B cell (primary cell): ENCODE measurements at regions not wholly inside any gene's neighbourhood (a gene's known extent, or its start where the extent isn't known, plus 50 kb on each side); places are given as distances from the start of the nearest gene placed in this dataset.

Experiments
- ATAC-seq: fragments of 200-7000 bp; cut with Tn5 transposase; one replicate; pipeline ENCODE4 v1.10.0; 2021; ENCODE audit warnings: low read depth, mild to moderate bottlenecking, moderate number of reproducible peaks, moderate library complexity
- CTCF ChIA-PET: fragments of 350-600 bp; sonication (Branson Sonifier 250); formaldehyde crosslinking; loops from one replicate; lab custom pipeline; 2021; ENCODE audit warnings: antibody characterized with exemption, inconsistent platforms; lab: Charles Lee
- POLR2A ChIA-PET: fragments of 350-600 bp; sonication (Branson Sonifier 250); formaldehyde crosslinking; loops from one replicate; lab custom pipeline; 2021; ENCODE audit warnings: antibody characterized with exemption; lab: Charles Lee
- DNase-seq: peaks from one replicate; pipeline ENCODE4 v3.0.0; 2013
- H2AFZ ChIP-seq: 2 replicates; pipeline ENCODE4 v1.6.1; 2012; ENCODE audit warnings: mild to moderate bottlenecking, low read depth, low read length; ENCODE audit not compliant: insufficient read depth, poor library complexity, severe bottlenecking
- H3K27ac ChIP-seq, 2 donors: 1 replicate in 1 of 2; 2 replicates in 1 of 2; pipeline ENCODE4 v1.5.1; 2012 to 2013; ENCODE audit warnings: low read length in 2 of 2, mild to moderate bottlenecking in 2 of 2, moderate library complexity in 1 of 2
- H3K27me3 ChIP-seq, 4 experiments: fragments of 200-600 bp in 1 of 4; sonication (generic) in 1 of 4; replicated peaks in 1 of 4; 1 replicate in 2 of 4; 2 replicates in 2 of 4; pipeline versions ENCODE4 v1.6.1 to v1.7.0; 2013 to 2016; ENCODE audit warnings: low read length in 3 of 4, mild to moderate bottlenecking in 2 of 4, mixed read lengths in 1 of 4, moderate library complexity in 1 of 4; ENCODE audit not compliant: insufficient read depth in 4 of 4, control insufficient read depth in 3 of 4; ENCODE audit errors: control extremely low read depth in 1 of 4
- H3K36me3 ChIP-seq, 2 experiments: replicated peaks in 1 of 2; 1 replicate in 1 of 2; 2 replicates in 1 of 2; pipeline versions ENCODE4 v1.6.1 to v1.7.1; 2013; ENCODE audit warnings: low read length in 1 of 2; ENCODE audit not compliant: insufficient read depth in 2 of 2, control insufficient read depth in 1 of 2; ENCODE audit errors: control extremely low read depth in 1 of 2, extremely low read depth in 1 of 2
- H3K4me1 ChIP-seq, 2 donors: fragments of 200-600 bp in 1 of 2; sonication (generic) in 1 of 2; 1 replicate in 1 of 2; 2 replicates in 1 of 2; pipeline versions ENCODE4 v1.5.1 to v1.6.1; 2013 to 2017; ENCODE audit warnings: low read length in 2 of 2; ENCODE audit not compliant: control insufficient read depth in 2 of 2, insufficient read depth in 2 of 2
- H3K4me2 ChIP-seq: replicated peaks from 2 replicates; pipeline ENCODE3; 2012; ENCODE audit warnings: mild to moderate bottlenecking, low read depth, low read length; ENCODE audit not compliant: poor library complexity, severe bottlenecking
- H3K4me3 ChIP-seq, 5 experiments: fragments of 200-600 bp in 1 of 5; sonication (generic) in 1 of 5; 1 replicate in 3 of 5; 2 replicates in 2 of 5; pipeline versions ENCODE4 v1.5.1 to v1.7.0; 2011 to 2016; ENCODE audit warnings: low read length in 4 of 5, mild to moderate bottlenecking in 4 of 5, low read depth in 2 of 5, control low read depth in 1 of 5, moderate library complexity in 1 of 5; ENCODE audit not compliant: insufficient read depth in 1 of 5; ENCODE audit errors: control extremely low read depth in 1 of 5, extremely low read depth in 1 of 5
- H3K79me2 ChIP-seq: fragments of 200-600 bp; sonication (generic); one replicate; pipeline ENCODE4 v1.6.0; 2016; ENCODE audit warnings: low read length; ENCODE audit not compliant: control insufficient read depth, insufficient read depth
- H3K9ac ChIP-seq: fragments of 200-600 bp; sonication (generic); 2 replicates; pipeline ENCODE4 v1.6.1; 2017; ENCODE audit warnings: mild to moderate bottlenecking, low read length, moderate library complexity
- H3K9me3 ChIP-seq, 3 donors: one replicate each; pipeline versions ENCODE4 v1.6.1 to v1.7.1; 2013; ENCODE audit warnings: low read length in 2 of 3; ENCODE audit not compliant: control insufficient read depth in 2 of 3, insufficient read depth in 1 of 3; ENCODE audit errors: control extremely low read depth in 1 of 3
- H4K20me1 ChIP-seq: 2 replicates; pipeline ENCODE4 v1.6.0; 2012; ENCODE audit warnings: mild to moderate bottlenecking, low read length; ENCODE audit not compliant: insufficient read depth, control insufficient read depth, poor library complexity, severe bottlenecking
- H3K27ac Mint-ChIP-seq: one replicate; pipeline ENCODE4 v1.8.0; 2021; ENCODE audit warnings: mixed read lengths
- H3K27me3 Mint-ChIP-seq: one replicate; pipeline ENCODE4 v1.8.0; 2021; ENCODE audit warnings: mixed read lengths
- H3K4me1 Mint-ChIP-seq: one replicate; pipeline ENCODE4 v1.8.0; 2021; ENCODE audit warnings: mixed read lengths
- H3K4me3 Mint-ChIP-seq: one replicate; pipeline ENCODE4 v1.8.0; 2021; ENCODE audit warnings: mixed read lengths
- H3K9me3 Mint-ChIP-seq: one replicate; pipeline ENCODE4 v1.8.0; 2022; ENCODE audit warnings: mixed read lengths; ENCODE audit not compliant: insufficient read depth
- EZH2 ChIP-seq: IDR thresholded peaks from 2 replicates; pipeline ENCODE4 v1.6.1; 2012; ENCODE audit warnings: borderline replicate concordance, low read depth, mild to moderate bottlenecking, moderate library complexity, low read length; ENCODE audit not compliant: insufficient read depth, poor library complexity, severe bottlenecking
- WGBS: methylation state at CpG from one replicate; pipeline ENCODE4 v1.1.5; 2013; ENCODE audit warnings: missing lambda C conversion rate; ENCODE audit not compliant: insufficient coverage; 5-methylcytosine and 5-hydroxymethylcytosine counted together
- intact Hi-C: fragments of 100-400 bp; cut with micrococcal nuclease; formaldehyde crosslinking; loops from one replicate; pipeline ENCODE4 v1.10.0; 2022
- TF ChIP-seq, protein P1 (sequence below): fragments of 200-600 bp; IDR thresholded peaks from one replicate; pipeline ENCODE4 v1.8.0; 2022; ENCODE audit warnings: antibody characterized with exemption, mild to moderate bottlenecking

GRCh38 chr13:26831336-26831908, 70.8 kb upstream of the GPR12 start:
- Histone ChIP-seq H3K4me2 (no peak overlapping the region), H3K4me1 (no peaks in the 10 kb centered on the region), H2AFZ (no peak overlapping the region), H3K9me3 (peaks cover 0 to 4% (median 0%) of the 10 kb centered on the region in 3 donors), H3K9ac (no peak overlapping the region), H3K79me2 (no peaks in the 10 kb centered on the region), H3K27ac (no peak overlapping the region), H3K27me3 (peaks cover 0 to 4% (median 0%) of the 10 kb centered on the region in 4 experiments), H4K20me1 (no peaks in the 10 kb centered on the region), H3K4me3 (no peak overlapping the region), H3K36me3 (no peaks in the 10 kb centered on the region)
- WGBS: 50% methylated on average over 5 of the region's 6 CpGs
- DNase-seq (no peak), ATAC-seq (no peak)
- Mint-ChIP-seq H3K27me3 (peaks cover 26% of the 10 kb centered on the region), H3K4me1 (no peaks in the 10 kb centered on the region), H3K4me3 (no peak overlapping the region), H3K27ac (no peak overlapping the region), H3K9me3 (no peaks in the 10 kb centered on the region)
- POLR2A ChIA-PET: no interaction called here
- TF ChIP-seq, protein P1, sequence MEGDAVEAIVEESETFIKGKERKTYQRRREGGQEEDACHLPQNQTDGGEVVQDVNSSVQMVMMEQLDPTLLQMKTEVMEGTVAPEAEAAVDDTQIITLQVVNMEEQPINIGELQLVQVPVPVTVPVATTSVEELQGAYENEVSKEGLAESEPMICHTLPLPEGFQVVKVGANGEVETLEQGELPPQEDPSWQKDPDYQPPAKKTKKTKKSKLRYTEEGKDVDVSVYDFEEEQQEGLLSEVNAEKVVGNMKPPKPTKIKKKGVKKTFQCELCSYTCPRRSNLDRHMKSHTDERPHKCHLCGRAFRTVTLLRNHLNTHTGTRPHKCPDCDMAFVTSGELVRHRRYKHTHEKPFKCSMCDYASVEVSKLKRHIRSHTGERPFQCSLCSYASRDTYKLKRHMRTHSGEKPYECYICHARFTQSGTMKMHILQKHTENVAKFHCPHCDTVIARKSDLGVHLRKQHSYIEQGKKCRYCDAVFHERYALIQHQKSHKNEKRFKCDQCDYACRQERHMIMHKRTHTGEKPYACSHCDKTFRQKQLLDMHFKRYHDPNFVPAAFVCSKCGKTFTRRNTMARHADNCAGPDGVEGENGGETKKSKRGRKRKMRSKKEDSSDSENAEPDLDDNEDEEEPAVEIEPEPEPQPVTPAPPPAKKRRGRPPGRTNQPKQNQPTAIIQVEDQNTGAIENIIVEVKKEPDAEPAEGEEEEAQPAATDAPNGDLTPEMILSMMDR: no peak
- no peak for TF ChIP-seq EZH2
- intact Hi-C loops: no loop called here
- CTCF ChIA-PET: no interaction called here

- Mint-ChIP-seq H3K27ac (no peak overlapping the region), H3K4me3 (no peak overlapping the region), H3K9me3 (no peaks in the 10 kb centered on the region), H3K4me1 (no peaks in the 10 kb centered on the region), H3K27me3 (peaks cover 14% of the 10 kb centered on the region)
- no peak overlapping the region for H3K4me3 ChIP-seq
- CTCF ChIA-PET: no interaction called here
- no peaks in the 10 kb centered on the region for H3K4me1 ChIP-seq
- H3K79me2 ChIP-seq: no peaks in the 10 kb centered on the region
- no peak overlapping the region for H2AFZ ChIP-seq
- peaks cover 0 to 4% (median 0%) of the 10 kb centered on the region in 4 experiments for H3K27me3 ChIP-seq
- ATAC-seq: no peak
- TF ChIP-seq, protein P1: no peak
- TF ChIP-seq EZH2: no peak
- intact Hi-C loops: no loop called here
- H3K4me2 ChIP-seq: no peak overlapping the region
- H3K9ac ChIP-seq: no peak overlapping the region
- no peaks in the 10 kb centered on the region for H4K20me1 ChIP-seq
- WGBS: 100% methylated on average over 2 of the region's 4 CpGs
- no peaks in the 10 kb centered on the region for H3K9me3 ChIP-seq
- POLR2A ChIA-PET: no interaction called here
- no peaks in the 10 kb centered on the region for H3K36me3 ChIP-seq
- no peak overlapping the region for H3K27ac ChIP-seq
- DNase-seq: no peak
These were observed 69.1 kb upstream of the GPR12 start for GRCh38 chr13:26829716-26830115.
